HCT116 (cell line): ENCODE measurements at regions not wholly inside any gene's neighbourhood (a gene's known extent, or its start where the extent isn't known, plus 50 kb on each side); places are given as distances from the start of the nearest gene placed in this dataset.

Experiments
- ATAC-seq: fragments of 200-7000 bp; cut with Tn5 transposase; 2 replicates; pipeline ENCODE4 v1.9.1; 2020; ENCODE audit warnings: mild to moderate bottlenecking, moderate library complexity
- BruUV-seq: library from RNA; stranded (reverse); fragments of 400-500 nt; replicated peaks from 2 replicates; lab custom pipeline; 2021; lab: Mats Ljungman, UMichigan
- CTCF ChIA-PET: fragments of 300-600 bp; sonication (Branson Sonifier 250); formaldehyde crosslinking; loops from one replicate; lab custom pipeline; 2021; ENCODE audit warnings: antibody characterized with exemption; lab: Charles Lee
- POLR2A ChIA-PET: fragments of 300-600, 350-600 bp; sonication (Branson Sonifier 250); formaldehyde crosslinking; loops from one replicate; lab custom pipeline; 2021; ENCODE audit warnings: antibody characterized with exemption; lab: Charles Lee
- RAD21 ChIA-PET, 2 experiments: fragments of 300-600 bp; sonication (Branson Sonifier 250); formaldehyde crosslinking; loops; one replicate each; lab custom pipeline; 2023; ENCODE audit warnings: low total read pairs in 2 of 2; ENCODE audit not compliant: uncharacterized antibody in 2 of 2, unreplicated experiment in 2 of 2, low non-redundant PET in 1 of 2; lab: Charles Lee
- DNase-seq: peaks from one replicate; pipeline ENCODE4 v3.0.0-alpha.2; 2010; ENCODE audit warnings: low read depth, low spot score
- H2AFZ ChIP-seq: fragments of 200-600 bp; shearing (Covaris generic), sonication (generic); 2 replicates; pipeline ENCODE4 v1.6.1; 2017; ENCODE audit warnings: low read depth, mixed run types, mixed read lengths, antibody characterized with exemption, low read length; ENCODE audit not compliant: poor library complexity, severe bottlenecking
- H3K27ac ChIP-seq: 2 replicates; pipeline ENCODE4 v1.5.1; 2012; ENCODE audit warnings: low read depth, low read length
- H3K27me3 ChIP-seq: fragments of 200-600 bp; sonication (generic); 2 replicates; pipeline ENCODE4 v1.6.1; 2016; ENCODE audit warnings: mixed run types, low read length, mixed read lengths; ENCODE audit not compliant: insufficient read depth
- H3K36me3 ChIP-seq, 2 experiments: fragments of 200-500 bp in 1 of 2; fragments of 200-600 bp in 1 of 2; sonication (Bioruptor generic) in 1 of 2; sonication (generic) in 1 of 2; 2 replicates each; pipeline versions ENCODE4 v1.5.1 to v1.6.1; 2014 to 2016; ENCODE audit warnings: low read length in 2 of 2, inconsistent platforms in 1 of 2, mixed read lengths in 1 of 2, mixed run types in 1 of 2; ENCODE audit not compliant: insufficient read depth in 2 of 2, control insufficient read depth in 1 of 2
- H3K4me1 ChIP-seq, 2 experiments: fragments of 200-600 bp in 1 of 2; sonication (generic) in 1 of 2; 2 replicates each; pipeline versions ENCODE4 v1.5.1 to v1.6.1; 2012 to 2017; ENCODE audit warnings: low read length in 2 of 2, inconsistent platforms in 1 of 2, mild to moderate bottlenecking in 1 of 2, mixed read lengths in 1 of 2, mixed run types in 1 of 2, moderate library complexity in 1 of 2; ENCODE audit not compliant: insufficient read depth in 2 of 2, control insufficient read depth in 1 of 2
- H3K4me2 ChIP-seq: fragments of 200-600 bp; sonication (generic); 2 replicates; pipeline ENCODE4 v1.6.1; 2017; ENCODE audit warnings: mixed run types, low read length, mixed read lengths
- H3K4me3 ChIP-seq, 2 experiments: fragments of 200-600 bp in 1 of 2; sonication (generic) in 1 of 2; replicated peaks in 1 of 2; 2 replicates each; pipeline ENCODE4 v1.5.1; 2011 to 2016; ENCODE audit warnings: low read length in 2 of 2, control low read depth in 1 of 2, low read depth in 1 of 2, mild to moderate bottlenecking in 1 of 2, mixed read lengths in 1 of 2, mixed run types in 1 of 2
- H3K79me2 ChIP-seq: fragments of 200-600 bp; sonication (generic); 2 replicates; pipeline ENCODE4 v1.6.1; 2017; ENCODE audit warnings: mild to moderate bottlenecking, mixed run types, low read length, moderate library complexity, mixed read lengths; ENCODE audit not compliant: insufficient read depth
- H3K9ac ChIP-seq: fragments of 200-600 bp; sonication (generic); 2 replicates; pipeline ENCODE4 v1.6.1; 2016; ENCODE audit warnings: low read length, mixed read lengths
- H3K9me2 ChIP-seq: fragments of 200-600 bp; sonication (generic), shearing (Covaris generic); 2 replicates; pipeline ENCODE4 v1.6.1; 2017; ENCODE audit warnings: mixed run types, mild to moderate bottlenecking, moderate library complexity; ENCODE audit not compliant: insufficient read depth
- H3K9me3 ChIP-seq, 2 experiments: fragments of 200-500 bp in 1 of 2; fragments of 200-600 bp in 1 of 2; sonication (Bioruptor generic) in 1 of 2; sonication (generic) in 1 of 2; 2 replicates each; pipeline ENCODE4 v1.6.1; 2014 to 2017; ENCODE audit warnings: low read length in 2 of 2, mixed read lengths in 2 of 2, inconsistent platforms in 1 of 2, low read depth in 1 of 2, mild to moderate bottlenecking in 1 of 2, mixed run types in 1 of 2, moderate library complexity in 1 of 2; ENCODE audit not compliant: control insufficient read depth in 1 of 2, insufficient read depth in 1 of 2
- H4K20me1 ChIP-seq: fragments of 200-600 bp; sonication (generic), shearing (Covaris generic); 2 replicates; pipeline ENCODE4 v1.6.1; 2017; ENCODE audit warnings: mixed run types, mild to moderate bottlenecking, moderate library complexity; ENCODE audit not compliant: insufficient read depth
- CBX3 ChIP-seq: IDR thresholded peaks from 2 replicates; pipeline ENCODE4 v1.6.1; 2012; ENCODE audit warnings: low read depth
- ELF1 ChIP-seq: IDR thresholded peaks from 2 replicates; pipeline ENCODE4 v1.6.1; 2012; ENCODE audit warnings: low read depth, borderline replicate concordance
- EZH2 ChIP-seq: fragments of 200-600 bp; sonication (generic); IDR thresholded peaks from 2 replicates; pipeline ENCODE4 v1.6.1; 2017; ENCODE audit warnings: antibody characterized with exemption, mixed run types
- EZH2phosphoT487 ChIP-seq: fragments of 200-600 bp; IDR thresholded peaks from 2 replicates; pipeline ENCODE4 v1.6.1; 2018; ENCODE audit warnings: antibody characterized with exemption, borderline replicate concordance
- FOSL1 ChIP-seq: IDR thresholded peaks from 2 replicates; pipeline ENCODE4 v1.6.1; 2012; ENCODE audit warnings: low read depth
- RAD21 ChIP-seq: IDR thresholded peaks from 2 replicates; pipeline ENCODE4 v1.6.1; 2012; ENCODE audit warnings: low read depth, mild to moderate bottlenecking
- SIN3A ChIP-seq: IDR thresholded peaks from 2 replicates; pipeline ENCODE4 v1.6.1; 2012; ENCODE audit warnings: low read depth
- SP1 ChIP-seq: IDR thresholded peaks from 2 replicates; pipeline ENCODE4 v1.6.1; 2012; ENCODE audit warnings: low read depth
- TCF7L2 ChIP-seq: IDR thresholded peaks from 2 replicates; pipeline ENCODE4 v1.7.0; 2011; ENCODE audit warnings: borderline replicate concordance, inconsistent platforms; ENCODE audit not compliant: insufficient read depth, insufficient read length; ENCODE audit errors: extremely low read depth
- ZNF274 ChIP-seq: fragments of 200-500 bp; sonication (Bioruptor generic); IDR thresholded peaks from 2 replicates; pipeline ENCODE4 v1.6.1; 2014; ENCODE audit warnings: mild to moderate bottlenecking, low read depth, low read length, inconsistent platforms
- intact Hi-C: fragments of 100-400 bp; cut with micrococcal nuclease; formaldehyde crosslinking; loops from 2 replicates; pipeline ENCODE4 v1.10.0; 2022
- TF ChIP-seq, protein P1 (sequence below): IDR thresholded peaks from 2 replicates; pipeline ENCODE4 v1.6.1; 2012; ENCODE audit warnings: low read depth
- TF ChIP-seq, protein P2 (sequence below): IDR thresholded peaks from 2 replicates; pipeline ENCODE4 v1.6.1; 2012
- TF ChIP-seq, protein P3 (sequence below): IDR thresholded peaks from 2 replicates; pipeline ENCODE4 v1.6.1; 2012

- TF ChIP-seq SP1 (no peak), FOSL1 (no peak), ELF1 (no peak)
- TF ChIP-seq, protein P1, sequence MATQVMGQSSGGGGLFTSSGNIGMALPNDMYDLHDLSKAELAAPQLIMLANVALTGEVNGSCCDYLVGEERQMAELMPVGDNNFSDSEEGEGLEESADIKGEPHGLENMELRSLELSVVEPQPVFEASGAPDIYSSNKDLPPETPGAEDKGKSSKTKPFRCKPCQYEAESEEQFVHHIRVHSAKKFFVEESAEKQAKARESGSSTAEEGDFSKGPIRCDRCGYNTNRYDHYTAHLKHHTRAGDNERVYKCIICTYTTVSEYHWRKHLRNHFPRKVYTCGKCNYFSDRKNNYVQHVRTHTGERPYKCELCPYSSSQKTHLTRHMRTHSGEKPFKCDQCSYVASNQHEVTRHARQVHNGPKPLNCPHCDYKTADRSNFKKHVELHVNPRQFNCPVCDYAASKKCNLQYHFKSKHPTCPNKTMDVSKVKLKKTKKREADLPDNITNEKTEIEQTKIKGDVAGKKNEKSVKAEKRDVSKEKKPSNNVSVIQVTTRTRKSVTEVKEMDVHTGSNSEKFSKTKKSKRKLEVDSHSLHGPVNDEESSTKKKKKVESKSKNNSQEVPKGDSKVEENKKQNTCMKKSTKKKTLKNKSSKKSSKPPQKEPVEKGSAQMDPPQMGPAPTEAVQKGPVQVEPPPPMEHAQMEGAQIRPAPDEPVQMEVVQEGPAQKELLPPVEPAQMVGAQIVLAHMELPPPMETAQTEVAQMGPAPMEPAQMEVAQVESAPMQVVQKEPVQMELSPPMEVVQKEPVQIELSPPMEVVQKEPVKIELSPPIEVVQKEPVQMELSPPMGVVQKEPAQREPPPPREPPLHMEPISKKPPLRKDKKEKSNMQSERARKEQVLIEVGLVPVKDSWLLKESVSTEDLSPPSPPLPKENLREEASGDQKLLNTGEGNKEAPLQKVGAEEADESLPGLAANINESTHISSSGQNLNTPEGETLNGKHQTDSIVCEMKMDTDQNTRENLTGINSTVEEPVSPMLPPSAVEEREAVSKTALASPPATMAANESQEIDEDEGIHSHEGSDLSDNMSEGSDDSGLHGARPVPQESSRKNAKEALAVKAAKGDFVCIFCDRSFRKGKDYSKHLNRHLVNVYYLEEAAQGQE: no peak
Measured at GRCh38 chrX:40197071-40197470, 99.3 kb upstream of the BCOR start (continued).

GRCh38 chrX:40195368-40195767, 97.6 kb upstream of the BCOR start:
- Histone ChIP-seq H3K4me3 (no peak overlapping the region), H2AFZ (no peak overlapping the region), H3K27me3 (no peaks in the 10 kb centered on the region), H4K20me1 (no peaks in the 10 kb centered on the region), H3K4me2 (no peak overlapping the region), H3K79me2 (no peaks in the 10 kb centered on the region), H3K9me2 (no peaks in the 10 kb centered on the region), H3K9me3 (no peaks in the 10 kb centered on the region), H3K4me1 (no peaks in the 10 kb centered on the region), H3K27ac (no peak overlapping the region), H3K36me3 (no peaks in the 10 kb centered on the region), H3K9ac (no peak overlapping the region)
- ChIA-PET RAD21 (no interaction called here), POLR2A (no interaction called here), CTCF (no interaction called here)
- TF ChIP-seq, protein P2, sequence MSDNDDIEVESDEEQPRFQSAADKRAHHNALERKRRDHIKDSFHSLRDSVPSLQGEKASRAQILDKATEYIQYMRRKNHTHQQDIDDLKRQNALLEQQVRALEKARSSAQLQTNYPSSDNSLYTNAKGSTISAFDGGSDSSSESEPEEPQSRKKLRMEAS: no peak
- no peak for TF ChIP-seq RAD21
- no peak for TF ChIP-seq TCF7L2
- TF ChIP-seq EZH2phosphoT487: no peak
- TF ChIP-seq, protein P1: no peak
- TF ChIP-seq ZNF274: no peak
- TF ChIP-seq, protein P3, sequence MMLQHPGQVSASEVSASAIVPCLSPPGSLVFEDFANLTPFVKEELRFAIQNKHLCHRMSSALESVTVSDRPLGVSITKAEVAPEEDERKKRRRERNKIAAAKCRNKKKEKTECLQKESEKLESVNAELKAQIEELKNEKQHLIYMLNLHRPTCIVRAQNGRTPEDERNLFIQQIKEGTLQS: no peak
- no peak for TF ChIP-seq SIN3A
- no peak for TF ChIP-seq CBX3
- TF ChIP-seq EZH2: no peak
- no peak for DNase-seq
- intact Hi-C loops: no loop called here
- ATAC-seq: no peak
- BruUV-seq: no TSS peak
